Hematopoietic multipotent progenitor cell treated with erythropoietin and hydrocortisone succinate and interleukin-3 and kit ligand, for 4 days (in vitro differentiated cells): ENCODE measurements at regions not wholly inside any gene's neighbourhood (a gene's known extent, or its start where the extent isn't known, plus 50 kb on each side); places are given as distances from the start of the nearest gene placed in this dataset.
A peak's percentile ranks its signal among the peaks of the same experiment; 100 is the strongest.

ENCODE experiments used
- DNase-seq: peaks from one replicate; pipeline ENCODE4 v3.0.0-alpha.2; 2015

- DNase-seq, result no peak
Measured at GRCh38 chr18:22355598-22355997, 62.1 kb downstream of the CTAGE1 start.

DNA sequence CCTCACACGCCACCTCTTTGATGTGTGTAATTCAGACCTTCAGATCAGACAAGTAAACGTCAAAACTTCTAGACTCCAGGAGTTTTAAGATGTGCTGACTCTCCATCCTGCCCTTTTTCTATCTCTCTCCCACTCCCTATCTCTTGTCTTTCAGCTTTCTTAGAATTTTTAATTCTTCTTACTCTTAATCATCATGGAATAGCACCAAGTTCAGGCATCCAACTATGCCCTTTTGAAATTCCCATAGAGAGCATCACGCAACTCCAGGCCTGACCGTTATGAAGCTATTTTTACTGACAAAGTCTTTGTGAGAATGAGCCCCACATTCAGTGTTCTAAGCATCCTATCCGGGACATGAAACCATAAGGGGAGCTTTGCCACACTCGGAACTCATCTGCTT is 62.6 kb downstream of the CTAGE1 start:
- no peak for DNase-seq

GRCh38 chr18:22349966-22350365 is 67.7 kb downstream of the CTAGE1 start:
- no peak for DNase-seq

- no peak for DNase-seq
Measured at GRCh38 chr18:22349317-22349898, 68.3 kb downstream of the CTAGE1 start.

DNA sequence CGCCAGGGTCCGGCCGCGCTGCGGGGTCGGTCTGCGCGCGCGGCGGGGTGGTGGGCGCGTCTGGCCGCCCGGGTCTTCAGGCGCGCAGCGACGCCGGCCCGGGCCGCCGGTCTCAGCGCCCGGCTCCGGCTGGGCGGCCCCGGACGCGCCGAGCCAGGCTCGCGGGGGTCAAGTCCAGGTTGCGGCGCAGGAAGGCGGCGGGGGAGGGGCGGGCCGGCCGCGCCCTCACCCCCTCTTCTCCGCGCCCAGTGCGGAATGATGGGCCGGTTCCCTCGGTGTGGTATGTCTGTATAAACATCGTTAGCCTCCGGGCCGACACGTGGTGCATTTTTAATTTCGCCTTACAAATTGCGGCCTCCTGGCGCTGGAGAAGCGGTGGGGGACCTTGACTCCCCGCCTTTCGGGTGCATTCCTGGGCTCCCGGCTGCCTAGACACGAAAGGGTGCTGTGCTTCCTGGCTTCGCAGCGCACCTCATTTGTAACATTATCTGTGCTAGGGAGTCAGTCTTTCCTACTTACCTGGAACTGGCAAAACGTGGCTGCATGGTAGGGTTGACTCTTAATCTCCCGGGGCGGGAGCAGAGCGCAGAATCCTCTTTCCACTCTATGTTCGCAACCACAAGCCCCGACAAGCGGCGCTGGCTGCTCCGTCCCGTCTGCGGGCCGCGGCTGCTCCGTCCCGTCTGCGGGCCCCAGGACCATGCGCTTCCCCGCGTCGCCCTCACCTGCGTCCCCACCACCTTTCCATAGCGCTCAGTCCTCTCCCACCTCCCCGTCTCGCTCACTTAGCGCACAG is 69.0 kb downstream of the CTAGE1 start:
- DNase-seq, result peak; percentile 3

DNA sequence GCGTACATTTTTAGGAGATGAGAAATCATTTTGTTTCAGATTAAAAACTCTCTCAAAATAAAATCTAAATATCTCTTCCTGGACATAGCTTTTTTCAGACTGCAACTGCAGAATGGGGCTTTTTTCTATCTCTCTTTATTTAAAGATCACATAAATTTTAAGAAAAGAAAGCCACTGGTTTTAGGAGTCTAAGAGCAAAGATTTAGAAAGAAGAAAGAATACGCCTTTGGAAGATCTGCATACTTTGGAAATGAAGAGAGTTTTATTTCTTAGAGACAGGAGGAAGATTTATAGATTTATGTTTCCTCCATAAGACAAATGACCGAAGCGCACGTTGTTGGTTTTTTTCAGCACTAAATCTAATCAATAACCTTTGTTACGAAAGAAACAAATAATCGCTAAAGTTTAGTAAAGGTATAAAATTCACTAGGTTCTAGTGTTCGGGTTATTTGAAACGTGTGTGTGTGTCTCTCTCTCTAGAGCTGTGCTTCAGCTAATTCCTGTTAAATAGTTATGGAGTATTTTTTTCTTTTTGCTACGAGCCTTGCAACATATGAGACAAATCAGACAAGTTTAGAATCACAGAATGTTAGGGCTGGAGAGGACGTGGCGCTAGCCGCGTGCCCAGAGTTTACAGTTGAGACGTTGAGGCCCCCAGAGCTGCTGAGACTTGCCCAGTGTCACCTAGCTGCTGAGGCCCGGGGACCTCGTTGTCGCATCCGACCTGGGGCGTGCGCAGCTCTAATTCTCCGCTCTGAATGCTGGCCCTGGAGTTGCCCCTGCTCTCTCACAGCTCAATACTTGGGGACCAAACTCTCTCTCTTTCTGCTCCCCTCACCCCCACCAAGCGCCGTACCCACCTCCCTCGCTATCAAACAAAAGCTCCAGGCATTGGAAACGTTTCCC is 69.9 kb downstream of the CTAGE1 start:
- DNase-seq, result peak; percentile 4

GRCh38 chr18:22346953-22347605 is 70.6 kb downstream of the CTAGE1 start:
- no peak for DNase-seq

DNA sequence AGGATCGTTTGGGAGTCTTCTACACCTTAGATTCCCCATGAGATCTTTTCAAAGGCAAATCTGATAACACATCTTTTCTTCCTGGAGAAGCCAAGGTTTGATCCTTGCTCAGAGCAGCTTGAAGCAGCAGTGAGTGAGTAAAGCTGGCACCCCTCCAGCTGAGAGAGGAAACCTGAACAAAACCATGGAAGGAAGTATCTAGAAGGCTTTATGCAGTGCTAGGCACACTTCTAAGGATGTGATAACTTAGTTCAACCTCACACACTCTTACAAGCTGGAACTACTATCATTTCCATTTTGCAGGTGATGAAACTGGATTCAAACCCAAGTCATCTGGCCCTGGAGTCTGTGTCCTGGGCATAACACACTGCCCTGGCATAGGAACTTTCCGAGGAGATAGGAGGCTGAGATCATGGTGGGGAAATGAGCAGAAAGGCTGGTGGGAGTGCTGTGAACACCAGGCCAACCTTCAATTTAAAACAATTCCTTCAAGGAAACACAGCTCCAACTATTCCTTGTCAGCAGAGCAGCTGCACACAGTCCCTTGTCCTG is 71.2 kb downstream of the CTAGE1 start:
- peak; percentile 25 for DNase-seq

GRCh38 chr18:22345718-22346117 is 72.0 kb downstream of the CTAGE1 start:
- DNase-seq, result no peak

- no peak for DNase-seq
Measured at GRCh38 chr18:22344908-22345670, 72.6 kb downstream of the CTAGE1 start.

- DNase-seq, result no peak
Measured at GRCh38 chr18:22344445-22344844, 73.3 kb downstream of the CTAGE1 start.

GRCh38 chr18:22343613-22344012 is 74.1 kb downstream of the CTAGE1 start:
- no peak for DNase-seq

- DNase-seq, result peak; percentile 37
Measured at GRCh38 chr18:22342625-22343024, 75.1 kb downstream of the CTAGE1 start.

- no peak for DNase-seq
Measured at GRCh38 chr18:22340331-22340730, 77.4 kb downstream of the CTAGE1 start.

- no peak for DNase-seq
Measured at GRCh38 chr18:22339913-22340312, 77.8 kb downstream of the CTAGE1 start.

DNA sequence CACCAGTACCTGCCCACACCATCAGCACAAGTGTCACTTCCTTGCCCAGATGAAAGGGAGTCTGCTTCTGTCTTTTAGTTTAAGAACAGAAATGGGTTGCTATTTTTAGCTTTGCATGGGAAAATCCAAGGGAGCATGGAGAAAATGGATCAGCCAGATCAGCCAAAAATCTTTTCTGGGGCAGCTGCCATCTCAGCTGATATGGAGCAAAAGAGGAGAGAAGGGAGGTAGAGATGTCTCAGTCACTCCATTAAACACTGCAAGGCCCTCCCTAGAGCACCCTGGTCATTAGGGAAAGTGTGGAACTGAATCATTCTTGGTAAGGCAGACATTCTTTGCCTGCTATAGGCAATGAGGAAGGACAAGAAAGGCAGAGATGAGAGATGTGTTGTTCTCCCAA is 79.9 kb downstream of the CTAGE1 start:
- DNase-seq, result no peak

GRCh38 chr18:22337306-22337705 is 80.4 kb downstream of the CTAGE1 start:
- DNase-seq, result no peak

DNA sequence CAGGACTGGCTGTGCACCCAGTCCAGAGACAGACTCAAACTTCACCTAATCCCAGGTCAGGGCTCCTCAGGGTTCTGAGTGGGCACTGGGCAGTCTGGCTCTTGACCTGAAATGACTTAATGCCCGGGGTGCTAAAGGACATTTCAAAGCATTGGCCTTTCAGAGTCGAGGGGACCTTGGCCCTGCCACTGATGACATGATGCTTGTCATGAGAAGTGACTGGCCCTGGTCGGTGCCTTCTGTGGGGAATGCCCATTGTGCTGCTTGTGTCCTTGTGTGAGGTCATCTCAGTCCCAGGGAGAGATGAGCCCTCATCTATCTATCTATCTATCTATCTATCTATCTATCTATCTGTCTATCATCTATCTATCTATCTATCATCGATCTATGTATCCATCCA is 81.3 kb downstream of the CTAGE1 start:
- DNase-seq, result no peak

DNA sequence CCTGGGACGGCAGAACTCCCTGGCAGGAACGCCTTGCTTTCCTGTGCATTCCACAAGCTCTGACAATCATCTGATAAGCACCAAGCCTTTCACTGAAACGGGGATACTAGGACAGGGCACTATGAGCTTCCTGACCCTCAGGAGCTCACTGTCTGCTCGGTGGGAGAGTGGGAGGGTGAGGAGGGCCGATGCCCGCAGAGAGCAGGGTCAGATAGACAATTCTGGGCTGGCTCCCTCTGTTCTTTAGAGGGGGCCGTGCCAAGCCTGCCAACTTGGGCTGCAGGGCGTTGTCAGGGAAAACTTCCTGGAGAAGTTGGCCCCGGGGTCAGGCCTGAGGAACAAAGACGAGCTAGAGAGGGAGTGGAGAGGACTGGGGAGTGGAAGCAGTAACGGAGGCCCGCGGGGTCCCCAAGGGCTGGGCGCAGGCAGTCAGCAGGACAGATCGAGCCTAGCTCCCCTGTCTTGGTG is 82.0 kb downstream of the CTAGE1 start:
- DNase-seq, result no peak

DNA sequence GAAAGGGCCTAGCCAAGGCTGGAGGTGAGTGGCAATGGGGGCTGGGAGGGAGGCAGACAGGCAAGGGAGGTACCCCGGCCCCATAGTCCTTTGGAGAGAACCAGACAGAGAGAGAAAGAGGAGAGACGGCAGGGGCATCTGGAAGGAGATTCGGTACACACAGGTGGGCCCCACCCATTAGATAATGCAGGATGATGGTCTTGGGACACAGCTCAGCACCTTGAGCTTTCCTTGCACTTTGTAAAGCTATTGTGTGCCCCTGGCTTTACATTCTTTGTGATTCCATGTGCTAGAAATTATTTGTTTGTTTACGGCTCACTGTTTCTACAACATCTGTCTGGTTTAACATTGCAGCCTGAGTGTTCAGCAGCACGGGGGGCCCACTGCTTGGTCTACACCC is 83.1 kb downstream of the CTAGE1 start:
- no peak for DNase-seq

GRCh38 chr18:22332590-22332989 is 85.1 kb downstream of the CTAGE1 start:
- DNase-seq, result peak; percentile 30

- no peak for DNase-seq
Measured at GRCh38 chr18:22330508-22330907, 87.2 kb downstream of the CTAGE1 start.
